ENCODE measurements at regions not wholly inside any gene's neighbourhood (a gene's known extent, or its start where the extent isn't known, plus 50 kb on each side); places are given as distances from the start of the nearest gene placed in this dataset.

DNA sequence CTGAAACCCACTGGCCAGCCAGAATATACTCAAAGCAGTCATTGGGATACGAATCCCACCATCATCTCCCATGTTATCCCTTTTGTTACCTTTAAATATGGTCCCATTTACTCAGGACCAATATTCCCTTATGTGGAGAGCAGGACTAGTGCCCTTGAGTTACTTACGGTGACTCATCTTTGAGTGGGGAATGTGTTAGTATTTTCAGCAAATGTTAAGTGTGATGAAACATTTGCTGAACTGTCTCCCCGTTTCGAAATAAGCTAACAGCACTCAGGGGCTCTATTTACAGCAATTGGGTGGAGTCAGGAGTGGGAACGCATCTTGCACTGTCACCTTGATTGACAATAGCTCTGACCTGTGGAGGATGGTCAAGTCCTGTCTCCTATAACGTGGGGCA is 67.4 kb downstream of the CTSL start (continued):
- peak; percentile 78 for TF ChIP-seq JUN (IDR thresholded peaks at IDR 0.05; ENCODE audit: borderline replicate concordance, low read depth, low read length)
- no peak for TF ChIP-seq JUN (CRISPR knock-in tag; IDR thresholded peaks at IDR 0.05; ENCODE audit: borderline replicate concordance)
- TF ChIP-seq BRD4 (IDR thresholded peaks at IDR 0.05): no peak
- TF ChIP-seq CREM (IDR thresholded peaks at IDR 0.05; ENCODE audit: low read depth): 0 out of 2 replicates have a peak, but pooled peaks have one; percentile 9
- TF ChIP-seq ZNF395 (CRISPR knock-in tag; IDR thresholded peaks at IDR 0.05): no peak; the same call in 1 of the 2 replicates
- peak; percentile 53; the same call in 1 of the 2 replicates for TF ChIP-seq POLR2A (conservative IDR thresholded peaks at IDR 0.05)
- TF ChIP-seq ZNF518B (CRISPR knock-in tag; IDR thresholded peaks at IDR 0.05): no peak
- TF ChIP-seq, protein P1, sequence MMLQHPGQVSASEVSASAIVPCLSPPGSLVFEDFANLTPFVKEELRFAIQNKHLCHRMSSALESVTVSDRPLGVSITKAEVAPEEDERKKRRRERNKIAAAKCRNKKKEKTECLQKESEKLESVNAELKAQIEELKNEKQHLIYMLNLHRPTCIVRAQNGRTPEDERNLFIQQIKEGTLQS (IDR thresholded peaks at IDR 0.05): peak; percentile 90
- TF ChIP-seq, protein P1 (CRISPR knock-in tag; conservative IDR thresholded peaks at IDR 0.05): no peak
- peak; percentile 8; the same call in 1 of the 2 replicates for TF ChIP-seq MAFG (tag; conservative IDR thresholded peaks at IDR 0.05)
- no peak for TF ChIP-seq USF2 (CRISPR knock-in tag; IDR thresholded peaks at IDR 0.05)
- TF ChIP-seq ZNF282 (CRISPR knock-in tag; IDR thresholded peaks at IDR 0.05): no peak
